ENCODE measurements at regions not wholly inside any gene's neighbourhood (a gene's known extent, or its start where the extent isn't known, plus 50 kb on each side); places are given as distances from the start of the nearest gene placed in this dataset.

DNA sequence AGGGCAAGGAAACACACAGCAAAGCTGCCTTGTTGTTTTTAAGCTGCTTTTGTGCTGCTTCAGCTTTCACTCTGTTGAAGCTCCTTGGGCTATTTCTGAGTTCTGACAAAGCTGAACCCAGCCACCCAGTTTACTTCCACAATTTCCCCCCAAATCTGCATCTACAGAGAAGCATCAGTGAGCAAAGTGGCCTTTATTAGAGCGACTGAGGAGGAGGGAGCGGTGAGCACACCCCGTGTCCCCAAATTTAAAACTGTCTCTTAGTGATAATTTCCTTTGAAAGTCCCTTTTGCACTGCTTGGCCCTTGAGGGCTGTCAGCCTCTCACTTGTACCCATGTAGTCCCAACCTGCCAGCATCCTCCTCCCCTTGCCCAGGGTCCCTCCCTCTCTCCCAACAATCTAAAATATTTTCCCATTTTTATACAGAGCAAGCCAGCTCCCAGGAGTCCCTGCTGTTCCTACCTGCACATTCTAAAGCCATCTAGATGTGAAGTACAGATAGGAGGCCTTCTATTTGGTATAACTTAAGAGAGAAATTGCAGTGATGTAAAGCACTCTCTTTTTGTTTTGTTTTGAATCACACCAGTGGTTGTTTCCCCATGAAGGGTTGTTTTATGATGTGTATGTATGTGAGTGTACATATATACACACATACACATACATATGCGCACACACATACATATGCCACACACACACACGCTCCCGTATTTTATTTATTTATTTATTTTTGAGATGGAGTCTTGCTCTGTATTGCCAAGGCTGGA lies 313.5 kb downstream of the TLE4 start:
- Mint-ChIP-seq H3K4me1 (ENCODE audit: low read depth) (peaks cover 60% of the 10 kb centered on the region), H3K4me3 (no peak overlapping the region), H3K27ac (peak overlapping the region; percentile 41), H3K36me3 (ENCODE audit: low read depth) (no peaks in the 10 kb centered on the region), H3K27me3 (no peaks in the 10 kb centered on the region), H3K9me3 (no peaks in the 10 kb centered on the region)
- intact Hi-C loops (cut with DNase I, micrococcal nuclease) = no loop called here
- ChIA-PET CTCF (no interaction called here), POLR2A (interaction anchor here (2.4 kb wide), 1 partner anchor 314 kb away, joined by 11 read pairs; the partner anchor contains the start of gene TLE4)
- no peak overlapping the region for H3K4me3 ChIP-seq (ENCODE audit: low read length)
- DNase-seq = no peak
- H3K36me3 ChIP-seq (ENCODE audit: insufficient read depth, low read length) = no peaks in the 10 kb centered on the region
- no peaks in the 10 kb centered on the region for H3K27me3 ChIP-seq (ENCODE audit: control insufficient read depth in 1 of 2, insufficient read depth in 2 of 2, low read length in 2 of 2)
- H3K4me1 ChIP-seq (ENCODE audit: insufficient read depth, low read length) = peaks cover 24% of the 10 kb centered on the region
- no peak overlapping the region for H3K27ac ChIP-seq (ENCODE audit: low read depth in 1 of 2, low read length in 2 of 2)
- ATAC-seq (ENCODE audit: poor library complexity) = no peak
- TF ChIP-seq, protein P1, sequence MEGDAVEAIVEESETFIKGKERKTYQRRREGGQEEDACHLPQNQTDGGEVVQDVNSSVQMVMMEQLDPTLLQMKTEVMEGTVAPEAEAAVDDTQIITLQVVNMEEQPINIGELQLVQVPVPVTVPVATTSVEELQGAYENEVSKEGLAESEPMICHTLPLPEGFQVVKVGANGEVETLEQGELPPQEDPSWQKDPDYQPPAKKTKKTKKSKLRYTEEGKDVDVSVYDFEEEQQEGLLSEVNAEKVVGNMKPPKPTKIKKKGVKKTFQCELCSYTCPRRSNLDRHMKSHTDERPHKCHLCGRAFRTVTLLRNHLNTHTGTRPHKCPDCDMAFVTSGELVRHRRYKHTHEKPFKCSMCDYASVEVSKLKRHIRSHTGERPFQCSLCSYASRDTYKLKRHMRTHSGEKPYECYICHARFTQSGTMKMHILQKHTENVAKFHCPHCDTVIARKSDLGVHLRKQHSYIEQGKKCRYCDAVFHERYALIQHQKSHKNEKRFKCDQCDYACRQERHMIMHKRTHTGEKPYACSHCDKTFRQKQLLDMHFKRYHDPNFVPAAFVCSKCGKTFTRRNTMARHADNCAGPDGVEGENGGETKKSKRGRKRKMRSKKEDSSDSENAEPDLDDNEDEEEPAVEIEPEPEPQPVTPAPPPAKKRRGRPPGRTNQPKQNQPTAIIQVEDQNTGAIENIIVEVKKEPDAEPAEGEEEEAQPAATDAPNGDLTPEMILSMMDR (IDR thresholded peaks at IDR 0.05) = no peak
- H3K9me3 ChIP-seq (ENCODE audit: control insufficient read depth in 1 of 2, insufficient read depth in 1 of 2, low read length in 2 of 2) = no peaks in the 10 kb centered on the region

GRCh38 chr9:79884546-79884945 lies 312.8 kb downstream of the TLE4 start:
- intact Hi-C loops (cut with DNase I, micrococcal nuclease) = no loop called here
- Mint-ChIP-seq H3K27me3 (no peaks in the 10 kb centered on the region), H3K4me1 (ENCODE audit: low read depth) (peaks cover 62% of the 10 kb centered on the region), H3K4me3 (no peak overlapping the region), H3K27ac (peak overlapping the region; percentile 41), H3K9me3 (no peaks in the 10 kb centered on the region), H3K36me3 (ENCODE audit: low read depth) (no peaks in the 10 kb centered on the region)
- H3K9me3 ChIP-seq (ENCODE audit: control insufficient read depth in 1 of 2, insufficient read depth in 1 of 2, low read length in 2 of 2) = no peaks in the 10 kb centered on the region
- DNase-seq (peak in 1 of 14 experiments; percentile 8), ATAC-seq (ENCODE audit: poor library complexity) (no peak)
- no peaks in the 10 kb centered on the region for H3K36me3 ChIP-seq (ENCODE audit: insufficient read depth, low read length)
- TF ChIP-seq, protein P1 (IDR thresholded peaks at IDR 0.05) = no peak
- H3K4me1 ChIP-seq (ENCODE audit: insufficient read depth, low read length) = peaks cover 24% of the 10 kb centered on the region
- ChIA-PET CTCF (no interaction called here), POLR2A (interaction anchor here (2.4 kb wide), 1 partner anchor 313 kb away, joined by 11 read pairs; the partner anchor contains the start of gene TLE4)
- no peaks in the 10 kb centered on the region for H3K27me3 ChIP-seq (ENCODE audit: control insufficient read depth in 1 of 2, insufficient read depth in 2 of 2, low read length in 2 of 2)
- H3K27ac ChIP-seq (ENCODE audit: low read depth in 1 of 2, low read length in 2 of 2) = no peak overlapping the region
- no peak overlapping the region for H3K4me3 ChIP-seq (ENCODE audit: low read length)

- Mint-ChIP-seq H3K4me3 (peak overlapping the region; percentile 74), H3K36me3 (ENCODE audit: low read depth) (no peaks in the 10 kb centered on the region), H3K27ac (no peak overlapping the region), H3K9me3 (no peaks in the 10 kb centered on the region), H3K4me1 (ENCODE audit: low read depth) (peaks cover 75% of the 10 kb centered on the region), H3K27me3 (no peaks in the 10 kb centered on the region)
- ChIA-PET POLR2A (interaction anchor here (1.1 to 2.4 kb wide), 2 partner anchors 301 to 312 kb away, joined by 3 to 11 read pairs; partner anchors contain the start of gene TLE4), CTCF (interaction anchor here (0.7 kb wide), 1 partner anchor 374 kb away, joined by 3 read pairs; no protein-coding TSS in a partner anchor)
- Histone ChIP-seq H3K27me3 (ENCODE audit: control insufficient read depth in 1 of 2, insufficient read depth in 2 of 2, low read length in 2 of 2) (no peaks in the 10 kb centered on the region), H3K36me3 (ENCODE audit: insufficient read depth, low read length) (no peaks in the 10 kb centered on the region), H3K9me3 (ENCODE audit: control insufficient read depth in 1 of 2, insufficient read depth in 1 of 2, low read length in 2 of 2) (no peaks in the 10 kb centered on the region), H3K27ac (ENCODE audit: low read depth in 1 of 2, low read length in 2 of 2) (no peak overlapping the region), H3K4me1 (ENCODE audit: insufficient read depth, low read length) (peaks cover 24% of the 10 kb centered on the region), H3K4me3 (ENCODE audit: low read length) (no peak overlapping the region)
- peak in 13 of 14 experiments; percentile 15 to 87 (median 46) for DNase-seq
- TF ChIP-seq, protein P1 (IDR thresholded peaks at IDR 0.05) = no peak
- ATAC-seq (ENCODE audit: poor library complexity) = peak; percentile 88
- intact Hi-C loops (cut with DNase I, micrococcal nuclease) = no loop called here
Measured at GRCh38 chr9:79883073-79883645, 311.4 kb downstream of the TLE4 start.

Measured in CD4-positive, alpha-beta T cell (primary cell).